ENCODE measurements at regions not wholly inside any gene's neighbourhood (a gene's known extent, or its start where the extent isn't known, plus 50 kb on each side); places are given as distances from the start of the nearest gene placed in this dataset.
"Not testable (repeated sequence)": the region's sequence is repeated elsewhere in the genome, so short reads cannot be mapped to it uniquely, and the experiment has no call there.

DNA sequence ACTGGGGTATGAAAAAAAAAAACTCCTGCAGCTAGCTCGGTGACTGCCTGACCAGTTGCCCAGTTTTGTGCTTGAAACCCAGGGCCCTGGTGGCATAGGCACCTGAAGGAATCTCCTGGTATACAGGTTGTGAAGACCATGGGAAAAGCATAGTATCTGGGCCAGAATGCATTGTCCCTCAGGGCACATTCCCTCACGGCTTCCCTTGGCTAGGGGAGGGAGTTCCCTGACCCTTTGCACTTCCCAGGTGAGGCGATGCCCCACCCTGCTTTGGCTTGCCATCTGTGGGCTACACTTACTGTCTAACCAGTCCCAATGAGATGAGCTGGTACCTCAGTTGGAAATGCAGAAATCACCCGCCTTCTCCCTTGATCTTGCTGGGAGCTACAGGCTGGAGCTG is 280.4 kb downstream of the TTC8 start:
- TF ChIP-seq, protein P1, sequence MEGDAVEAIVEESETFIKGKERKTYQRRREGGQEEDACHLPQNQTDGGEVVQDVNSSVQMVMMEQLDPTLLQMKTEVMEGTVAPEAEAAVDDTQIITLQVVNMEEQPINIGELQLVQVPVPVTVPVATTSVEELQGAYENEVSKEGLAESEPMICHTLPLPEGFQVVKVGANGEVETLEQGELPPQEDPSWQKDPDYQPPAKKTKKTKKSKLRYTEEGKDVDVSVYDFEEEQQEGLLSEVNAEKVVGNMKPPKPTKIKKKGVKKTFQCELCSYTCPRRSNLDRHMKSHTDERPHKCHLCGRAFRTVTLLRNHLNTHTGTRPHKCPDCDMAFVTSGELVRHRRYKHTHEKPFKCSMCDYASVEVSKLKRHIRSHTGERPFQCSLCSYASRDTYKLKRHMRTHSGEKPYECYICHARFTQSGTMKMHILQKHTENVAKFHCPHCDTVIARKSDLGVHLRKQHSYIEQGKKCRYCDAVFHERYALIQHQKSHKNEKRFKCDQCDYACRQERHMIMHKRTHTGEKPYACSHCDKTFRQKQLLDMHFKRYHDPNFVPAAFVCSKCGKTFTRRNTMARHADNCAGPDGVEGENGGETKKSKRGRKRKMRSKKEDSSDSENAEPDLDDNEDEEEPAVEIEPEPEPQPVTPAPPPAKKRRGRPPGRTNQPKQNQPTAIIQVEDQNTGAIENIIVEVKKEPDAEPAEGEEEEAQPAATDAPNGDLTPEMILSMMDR (IDR thresholded peaks at IDR 0.05): not testable (repeated sequence)
- TF ChIP-seq POLR2A (IDR thresholded peaks at IDR 0.05): not testable (repeated sequence)
